NCI-H226 (cell line): ENCODE measurements at regions not wholly inside any gene's neighbourhood (a gene's known extent, or its start where the extent isn't known, plus 50 kb on each side); places are given as distances from the start of the nearest gene placed in this dataset.
"Not testable (repeated sequence)": the region's sequence is repeated elsewhere in the genome, so short reads cannot be mapped to it uniquely, and the experiment has no call there.

Experiments
- DNase-seq: peaks from one replicate; pipeline ENCODE4 v3.0.0-alpha.2; 2015

- DNase-seq: no peak
Observed at GRCh38 chr1:14270821-14271220, 327.7 kb upstream of the KAZN start.

DNA sequence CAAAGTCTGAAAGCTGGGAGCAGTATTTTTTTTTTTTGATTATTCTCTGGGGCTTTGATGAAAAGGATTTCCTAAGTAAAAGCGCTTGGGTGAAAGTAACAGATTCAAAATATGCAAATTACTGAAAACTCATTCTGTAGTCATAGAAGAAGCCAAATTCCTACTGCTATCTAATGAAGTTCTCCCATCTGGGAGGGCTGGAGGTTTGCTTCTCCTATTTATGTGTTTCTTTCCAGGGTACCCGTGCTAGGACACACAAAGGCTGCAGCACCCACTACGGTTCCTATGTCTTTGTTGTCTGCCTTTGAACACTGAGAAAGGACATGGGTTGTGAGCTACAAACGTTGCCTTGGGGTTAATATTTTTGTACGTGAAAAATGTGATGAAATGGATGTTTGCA lies 324.7 kb upstream of the KAZN start:
- DNase-seq: no peak

DNA sequence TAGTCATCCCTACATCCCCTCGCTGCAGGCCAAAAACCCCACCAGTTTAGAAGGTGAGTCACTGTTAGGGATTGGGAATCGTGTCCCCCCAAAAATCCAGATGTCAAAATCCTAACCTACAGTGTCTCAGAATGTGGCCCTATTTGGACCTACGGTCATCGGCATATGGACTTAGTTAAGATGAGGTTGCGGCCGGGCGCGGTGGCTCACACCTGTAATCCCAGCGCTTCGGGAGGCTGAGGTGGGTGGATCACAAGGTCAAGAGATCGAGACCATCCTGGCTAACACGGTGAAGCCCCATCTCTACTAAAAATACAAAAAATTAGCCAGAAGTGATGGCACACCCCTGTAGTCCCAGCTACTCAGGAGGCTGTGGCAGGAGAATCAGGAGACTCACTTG lies 318.6 kb upstream of the KAZN start:
- DNase-seq: not testable (repeated sequence)

GRCh38 chr1:14280909-14281308 lies 317.6 kb upstream of the KAZN start:
- no peak for DNase-seq

DNA sequence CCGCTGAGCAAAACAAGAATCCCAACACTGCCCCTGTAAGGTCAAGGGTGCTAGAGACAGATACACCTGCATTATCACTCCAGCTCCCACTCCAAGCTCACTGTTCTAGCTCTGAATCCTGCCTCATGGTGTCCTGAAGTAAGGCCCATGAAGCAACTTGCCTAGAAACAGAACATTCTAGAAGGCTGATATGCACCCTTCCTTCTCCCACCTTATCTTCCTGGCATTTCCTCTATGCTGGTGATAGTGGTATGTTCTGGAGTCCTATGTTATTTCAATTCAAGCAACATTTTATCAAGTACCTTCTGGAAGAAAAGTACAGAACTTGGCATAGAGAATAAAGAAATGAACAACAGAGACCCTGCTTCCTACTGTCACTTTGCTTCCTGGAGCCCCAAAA lies 317.1 kb upstream of the KAZN start:
- no peak for DNase-seq

DNA sequence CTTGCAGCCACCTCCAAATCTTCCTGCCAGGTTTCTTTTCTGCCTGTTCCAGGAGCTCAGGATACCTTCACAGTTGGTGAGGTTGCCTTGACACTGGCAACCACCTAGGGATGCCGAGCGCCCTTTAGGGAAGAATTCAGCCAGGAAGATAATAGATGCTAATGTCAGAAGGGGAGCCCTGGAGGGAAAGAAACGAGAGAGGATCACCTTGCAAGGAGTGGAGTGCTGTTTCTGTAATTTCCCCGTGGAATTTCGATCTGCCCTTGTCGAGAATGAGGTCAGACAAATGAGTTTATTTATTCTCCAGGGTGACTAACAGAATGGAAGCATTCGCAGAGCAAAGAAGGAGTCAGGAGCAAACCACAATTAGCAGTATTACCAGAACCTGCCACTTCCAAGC lies 315.8 kb upstream of the KAZN start:
- no peak for DNase-seq

DNA sequence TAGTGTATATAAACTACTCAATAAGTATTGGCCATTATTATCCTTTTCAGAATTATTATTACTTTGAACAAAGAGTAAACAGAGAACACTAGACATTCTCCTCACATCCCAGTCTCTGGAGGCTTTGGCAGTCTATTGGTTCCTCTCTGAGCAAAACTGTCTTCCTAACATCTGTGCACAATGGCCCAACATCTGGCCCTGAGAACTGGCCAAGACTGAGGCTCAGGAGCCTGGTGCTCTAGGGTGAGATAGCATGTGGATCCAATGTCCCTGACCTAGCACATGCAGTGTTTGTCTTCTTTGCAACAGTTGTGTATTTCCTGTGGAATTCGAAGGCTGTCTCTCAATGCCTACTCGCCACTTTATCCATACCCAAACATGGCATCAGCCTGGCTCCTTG lies 313.2 kb upstream of the KAZN start:
- no peak for DNase-seq

DNA sequence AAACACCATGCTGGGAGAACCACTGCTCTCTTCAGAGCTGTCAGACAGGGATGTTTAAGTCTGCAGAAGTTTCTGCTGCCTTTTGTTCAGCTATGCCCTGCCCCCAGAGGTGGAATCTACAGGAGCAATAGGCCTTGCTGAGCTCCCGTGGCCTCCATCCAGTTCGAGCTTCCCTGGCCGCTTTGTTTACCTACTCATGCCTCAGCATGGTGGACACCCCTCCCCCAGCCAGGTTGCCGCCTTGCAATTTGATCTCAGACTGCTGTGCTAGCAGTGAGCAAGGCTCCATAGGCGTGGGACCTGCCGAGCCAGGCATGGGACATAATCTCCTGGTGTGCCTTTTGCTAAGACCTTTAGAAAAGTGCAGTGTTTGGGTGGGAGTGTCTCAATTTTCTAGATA lies 307.3 kb upstream of the KAZN start:
- DNase-seq: not testable (repeated sequence)

DNA sequence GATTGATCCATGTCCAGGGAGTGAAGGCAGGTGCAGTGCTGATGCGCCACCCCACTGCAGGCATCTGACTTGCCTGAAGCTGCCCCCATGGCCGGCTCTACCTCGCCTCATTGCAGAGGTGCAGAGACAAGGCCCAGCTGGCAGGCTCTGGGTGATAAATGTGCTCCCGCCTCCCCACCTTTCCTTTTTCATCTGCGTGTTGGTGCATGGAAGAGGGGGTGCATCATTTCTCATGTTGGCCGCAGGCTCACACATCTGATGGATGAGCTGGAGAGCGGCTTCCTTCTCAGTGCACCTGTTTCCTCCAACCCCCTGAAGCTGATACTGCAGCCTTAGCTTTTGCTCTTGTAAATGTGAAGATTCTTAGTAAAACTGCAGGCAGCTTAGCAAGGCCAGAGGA lies 306.0 kb upstream of the KAZN start:
- DNase-seq: no peak

DNA sequence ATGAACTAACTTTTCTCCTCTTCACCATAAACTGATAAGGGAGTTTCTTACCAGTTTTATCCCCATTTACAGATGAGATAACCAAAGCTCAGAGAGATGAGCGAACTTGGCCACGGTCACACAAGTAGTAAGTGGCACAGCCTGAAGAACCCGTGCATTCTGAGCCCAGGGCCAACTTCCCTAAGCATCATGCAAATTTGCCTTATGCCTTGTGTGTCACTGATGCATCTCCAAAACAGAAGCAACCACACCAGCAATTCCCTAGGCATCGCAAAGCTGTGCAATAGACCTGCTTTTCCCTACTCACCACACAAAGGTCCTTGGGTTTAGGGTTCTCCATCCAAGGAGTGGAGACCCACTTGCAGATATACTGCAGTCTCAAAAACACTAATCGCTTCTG lies 304.5 kb upstream of the KAZN start:
- DNase-seq: no peak

DNA sequence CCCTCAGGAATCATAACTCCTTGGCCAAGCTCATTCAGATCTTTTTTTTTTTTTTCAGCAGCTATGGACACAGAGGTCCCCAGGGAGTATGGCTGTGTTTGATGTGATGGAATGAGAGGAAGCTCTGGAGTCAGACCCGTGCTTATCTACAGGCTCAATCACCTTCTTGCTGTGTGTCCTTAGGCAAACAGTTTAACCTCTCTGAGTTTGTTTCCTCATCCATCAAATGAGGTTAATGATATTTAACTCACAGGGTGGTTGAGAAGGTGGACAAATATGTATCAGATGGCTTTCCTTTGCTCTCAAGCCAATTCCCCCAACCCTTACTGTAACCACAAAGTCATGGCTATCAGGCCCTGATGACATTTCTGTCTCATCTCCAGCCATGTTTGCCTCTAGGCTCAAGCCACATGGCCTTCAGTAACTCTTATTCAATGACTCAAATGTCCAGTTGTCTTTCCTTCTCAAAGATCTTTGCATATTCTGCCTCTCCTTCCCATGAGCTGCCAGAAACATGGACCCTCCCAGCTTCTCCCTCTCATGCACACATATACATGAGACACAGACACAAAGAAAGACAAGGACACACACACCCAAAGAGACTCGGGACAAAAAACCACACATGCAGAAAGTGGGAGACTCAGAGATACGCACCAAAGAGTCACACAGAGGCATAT lies 303.5 kb upstream of the KAZN start:
- no peak for DNase-seq

GRCh38 chr1:14296795-14297194 lies 301.7 kb upstream of the KAZN start:
- no peak for DNase-seq

DNA sequence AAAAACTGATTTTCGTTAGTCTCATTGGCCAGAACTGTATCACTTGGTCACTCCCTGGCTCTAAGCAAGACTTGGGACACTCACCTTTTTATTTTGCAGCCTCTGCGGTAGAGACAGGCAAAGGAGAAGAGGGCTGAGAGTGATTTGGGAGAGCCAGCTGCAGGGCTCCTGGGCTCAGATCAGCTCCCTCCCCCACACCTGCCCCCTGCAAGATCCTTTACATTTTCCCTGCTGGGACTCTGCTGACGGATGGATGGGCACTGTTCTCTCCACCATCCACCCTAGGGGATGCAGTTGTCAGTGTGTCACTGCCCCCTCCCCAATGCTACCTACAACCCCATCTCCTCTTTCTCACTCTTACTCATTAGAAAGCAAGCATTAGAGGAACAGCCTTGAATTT lies 301.1 kb upstream of the KAZN start:
- no peak for DNase-seq

DNA sequence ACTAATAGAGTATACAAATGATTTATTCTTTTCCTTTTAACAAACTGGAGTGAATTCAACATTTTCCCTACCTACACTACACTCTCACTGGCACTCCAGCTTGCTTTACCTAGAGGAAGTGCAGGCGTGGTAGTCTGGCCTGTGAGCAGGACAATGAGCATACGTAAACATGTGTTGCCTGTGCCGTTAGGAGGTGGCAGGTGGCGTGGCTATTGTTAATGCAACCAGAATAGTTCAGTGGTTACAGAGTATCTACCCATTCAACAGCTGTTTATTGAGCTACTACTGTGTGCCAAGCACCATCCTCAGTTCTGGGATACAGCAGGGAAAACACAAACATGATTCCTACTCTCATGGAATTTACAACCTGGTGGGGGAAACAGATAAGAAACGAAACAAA lies 299.7 kb upstream of the KAZN start:
- DNase-seq: no peak

DNA sequence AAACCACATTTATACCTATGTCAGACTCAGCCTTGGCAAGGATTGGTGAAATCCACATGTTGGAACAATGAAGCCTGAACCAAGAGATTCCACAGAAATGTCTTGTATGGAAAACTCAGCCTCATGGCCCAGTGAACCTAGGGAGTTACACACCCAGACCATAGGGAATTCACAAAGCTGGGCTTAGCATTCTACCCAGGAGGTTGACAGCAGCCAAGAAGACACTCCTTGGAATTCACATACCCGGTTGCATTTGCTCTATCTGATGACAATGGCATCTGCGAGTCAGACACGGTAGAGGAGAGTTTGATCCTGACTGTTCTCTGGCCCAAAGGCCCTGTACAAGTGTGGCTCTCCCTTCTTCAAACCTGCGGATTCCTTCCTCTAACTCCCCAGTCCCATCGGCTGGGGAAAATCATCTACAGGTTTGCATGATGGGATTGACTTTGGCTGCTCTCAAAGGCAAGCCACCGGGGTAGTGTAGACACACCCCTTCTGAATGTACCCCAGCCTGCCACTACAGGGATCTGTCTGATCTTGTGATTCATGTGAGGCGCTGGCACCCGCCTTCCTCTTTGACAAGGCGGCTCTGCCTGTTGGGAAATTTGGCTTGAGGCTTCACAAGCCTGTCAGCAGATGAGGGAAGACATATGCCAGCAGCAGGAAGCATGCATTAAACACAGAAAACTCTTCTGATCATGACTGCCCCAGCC lies 297.3 kb upstream of the KAZN start:
- no peak for DNase-seq

DNA sequence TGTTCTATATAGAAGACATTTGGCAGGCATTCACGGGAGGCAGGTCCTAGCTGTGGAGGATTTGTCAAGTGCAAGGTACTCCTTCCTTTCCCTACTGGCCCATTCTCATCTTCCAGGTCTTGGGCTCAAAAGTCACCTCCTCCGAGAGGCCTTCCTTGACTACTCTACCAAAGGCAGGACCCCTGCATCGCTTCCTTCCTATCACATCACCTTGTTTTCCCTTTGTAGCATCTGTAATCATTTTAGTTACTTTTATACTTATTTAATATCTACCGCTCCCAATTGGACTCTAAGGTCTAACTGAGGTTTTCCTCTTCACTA lies 296.8 kb upstream of the KAZN start:
- no peak for DNase-seq

DNA sequence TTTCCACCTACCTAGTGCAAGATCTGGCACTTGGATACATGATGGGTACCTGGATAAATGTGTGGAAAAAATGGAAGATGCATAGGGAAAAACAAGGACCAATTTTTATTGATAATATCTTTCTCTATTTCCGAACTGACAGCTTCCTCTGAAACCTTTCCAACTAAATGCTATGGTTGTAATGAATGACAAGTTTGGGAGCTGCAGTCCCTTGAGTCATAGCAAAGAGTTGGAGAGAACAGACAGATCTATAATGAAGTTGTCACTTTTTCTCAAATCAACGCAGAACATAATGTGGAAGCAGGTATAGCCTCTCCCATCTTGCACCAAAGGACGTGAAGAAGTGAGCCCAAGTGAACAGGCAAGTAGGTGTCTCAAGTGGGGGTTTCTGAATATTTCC lies 296.5 kb upstream of the KAZN start:
- DNase-seq: no peak

DNA sequence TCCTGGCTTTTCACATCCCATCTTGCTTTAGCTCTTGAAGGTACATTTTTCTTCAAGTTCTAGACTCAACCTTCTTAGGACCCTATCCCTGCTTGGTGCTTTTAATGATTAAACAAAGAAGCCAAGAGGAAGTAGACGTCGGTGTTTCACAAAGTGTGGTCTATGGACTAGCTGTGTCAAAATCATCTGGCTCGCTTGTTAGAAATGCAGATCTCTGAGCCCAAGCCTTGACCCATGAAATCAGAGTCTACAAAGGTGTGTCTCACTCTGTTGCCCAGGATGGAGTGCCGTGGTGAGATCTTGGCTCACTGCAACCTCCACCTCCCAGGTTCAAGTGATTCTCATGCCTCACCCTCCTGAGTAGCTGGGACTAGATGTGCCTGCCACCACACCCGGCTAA lies 295.5 kb upstream of the KAZN start:
- no peak for DNase-seq

GRCh38 chr1:14304381-14304865 lies 294.1 kb upstream of the KAZN start:
- DNase-seq: no peak

DNA sequence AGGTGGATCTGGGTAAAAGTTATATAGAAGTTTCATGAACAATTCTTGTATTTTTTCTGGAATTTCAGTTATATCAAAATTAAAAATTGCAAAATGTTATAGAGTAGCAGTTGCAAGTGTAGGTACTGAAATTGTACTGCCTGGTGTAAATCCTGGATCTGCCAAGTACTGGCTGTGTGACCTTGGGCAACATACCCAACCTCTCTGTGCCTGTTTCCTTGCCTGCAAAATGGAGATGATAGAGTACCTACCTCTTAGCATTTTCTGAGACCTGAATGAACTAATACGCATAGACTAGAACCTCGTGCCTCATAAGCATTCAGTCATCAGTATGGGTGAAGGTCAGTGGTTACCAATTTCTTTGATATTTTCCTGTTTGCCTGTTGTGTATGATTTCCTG lies 290.0 kb upstream of the KAZN start:
- no peak for DNase-seq

DNA sequence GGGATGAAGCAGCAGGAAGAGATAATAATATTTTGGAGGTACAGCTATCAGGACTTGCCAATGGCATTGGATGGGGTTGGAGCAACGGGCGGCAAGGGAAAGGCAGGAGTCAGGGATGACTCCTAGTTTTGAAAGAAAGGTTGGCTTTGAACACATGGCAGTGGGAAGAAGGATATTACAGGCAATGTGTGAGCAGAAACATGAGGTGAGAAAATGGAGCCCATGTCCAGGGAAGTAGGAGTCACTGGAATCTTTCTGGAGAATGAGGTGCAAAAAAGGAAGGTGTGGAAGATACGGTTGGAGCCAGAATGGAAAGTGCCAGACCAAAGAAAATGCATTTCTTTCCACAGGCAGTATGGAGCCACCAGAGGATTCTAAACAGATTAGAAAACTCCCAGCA lies 288.5 kb upstream of the KAZN start:
- DNase-seq: no peak

DNA sequence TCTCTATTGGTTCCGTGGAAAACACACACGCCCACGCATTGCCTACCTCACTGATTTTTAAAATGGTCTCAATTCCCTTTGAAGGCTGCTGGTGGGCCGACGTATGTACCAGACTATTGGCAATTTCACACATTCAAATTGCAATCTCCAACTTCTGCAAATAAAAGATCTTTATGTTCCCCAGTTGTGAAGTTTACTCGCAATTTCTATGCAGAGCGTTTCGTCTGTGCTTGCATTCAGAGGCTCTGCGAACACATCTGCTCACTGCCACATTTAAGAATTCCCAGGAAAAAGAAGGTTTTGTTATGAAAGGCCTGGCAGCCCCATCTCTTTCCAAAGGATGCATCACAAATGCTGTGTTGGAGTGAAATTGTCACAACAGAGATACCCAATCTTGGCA lies 288.0 kb upstream of the KAZN start:
- no peak for DNase-seq

DNA sequence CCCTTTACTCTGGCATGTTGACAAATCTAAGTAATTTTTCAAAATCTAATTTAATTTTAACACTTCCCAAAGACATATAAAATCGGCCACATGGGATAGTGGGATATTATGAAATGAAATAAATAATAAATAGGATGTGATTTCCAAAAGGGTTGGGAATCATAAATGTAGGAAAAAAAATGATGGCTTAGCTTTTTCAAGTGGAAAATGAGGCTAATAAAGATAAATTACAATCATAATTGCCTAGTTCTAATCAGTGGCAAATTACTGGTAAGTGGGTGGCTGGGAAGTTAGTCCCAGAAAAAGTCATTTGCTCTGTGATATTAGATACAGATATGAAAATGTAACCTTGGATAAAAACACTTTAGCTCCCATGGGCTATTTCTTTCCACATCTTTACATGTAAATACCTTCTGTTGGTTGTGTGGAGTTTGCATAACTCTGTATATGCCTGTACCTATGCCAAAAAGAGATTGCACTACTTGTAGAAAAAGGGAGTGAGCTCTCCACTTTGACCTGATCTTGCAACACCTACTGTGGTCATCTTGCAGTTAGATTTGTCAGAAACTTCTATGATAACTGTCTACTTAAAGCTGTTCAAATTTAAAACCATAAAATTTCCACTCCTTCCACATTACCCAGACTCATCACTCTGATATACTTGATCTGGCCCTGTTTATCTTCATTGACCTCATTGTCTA lies 284.6 kb upstream of the KAZN start:
- no peak for DNase-seq

GRCh38 chr1:14318830-14319229 lies 279.7 kb upstream of the KAZN start:
- no peak for DNase-seq
